ENCODE measurements at regions not wholly inside any gene's neighbourhood (a gene's known extent, or its start where the extent isn't known, plus 50 kb on each side); places are given as distances from the start of the nearest gene placed in this dataset.

- TF ChIP-seq, protein P1, sequence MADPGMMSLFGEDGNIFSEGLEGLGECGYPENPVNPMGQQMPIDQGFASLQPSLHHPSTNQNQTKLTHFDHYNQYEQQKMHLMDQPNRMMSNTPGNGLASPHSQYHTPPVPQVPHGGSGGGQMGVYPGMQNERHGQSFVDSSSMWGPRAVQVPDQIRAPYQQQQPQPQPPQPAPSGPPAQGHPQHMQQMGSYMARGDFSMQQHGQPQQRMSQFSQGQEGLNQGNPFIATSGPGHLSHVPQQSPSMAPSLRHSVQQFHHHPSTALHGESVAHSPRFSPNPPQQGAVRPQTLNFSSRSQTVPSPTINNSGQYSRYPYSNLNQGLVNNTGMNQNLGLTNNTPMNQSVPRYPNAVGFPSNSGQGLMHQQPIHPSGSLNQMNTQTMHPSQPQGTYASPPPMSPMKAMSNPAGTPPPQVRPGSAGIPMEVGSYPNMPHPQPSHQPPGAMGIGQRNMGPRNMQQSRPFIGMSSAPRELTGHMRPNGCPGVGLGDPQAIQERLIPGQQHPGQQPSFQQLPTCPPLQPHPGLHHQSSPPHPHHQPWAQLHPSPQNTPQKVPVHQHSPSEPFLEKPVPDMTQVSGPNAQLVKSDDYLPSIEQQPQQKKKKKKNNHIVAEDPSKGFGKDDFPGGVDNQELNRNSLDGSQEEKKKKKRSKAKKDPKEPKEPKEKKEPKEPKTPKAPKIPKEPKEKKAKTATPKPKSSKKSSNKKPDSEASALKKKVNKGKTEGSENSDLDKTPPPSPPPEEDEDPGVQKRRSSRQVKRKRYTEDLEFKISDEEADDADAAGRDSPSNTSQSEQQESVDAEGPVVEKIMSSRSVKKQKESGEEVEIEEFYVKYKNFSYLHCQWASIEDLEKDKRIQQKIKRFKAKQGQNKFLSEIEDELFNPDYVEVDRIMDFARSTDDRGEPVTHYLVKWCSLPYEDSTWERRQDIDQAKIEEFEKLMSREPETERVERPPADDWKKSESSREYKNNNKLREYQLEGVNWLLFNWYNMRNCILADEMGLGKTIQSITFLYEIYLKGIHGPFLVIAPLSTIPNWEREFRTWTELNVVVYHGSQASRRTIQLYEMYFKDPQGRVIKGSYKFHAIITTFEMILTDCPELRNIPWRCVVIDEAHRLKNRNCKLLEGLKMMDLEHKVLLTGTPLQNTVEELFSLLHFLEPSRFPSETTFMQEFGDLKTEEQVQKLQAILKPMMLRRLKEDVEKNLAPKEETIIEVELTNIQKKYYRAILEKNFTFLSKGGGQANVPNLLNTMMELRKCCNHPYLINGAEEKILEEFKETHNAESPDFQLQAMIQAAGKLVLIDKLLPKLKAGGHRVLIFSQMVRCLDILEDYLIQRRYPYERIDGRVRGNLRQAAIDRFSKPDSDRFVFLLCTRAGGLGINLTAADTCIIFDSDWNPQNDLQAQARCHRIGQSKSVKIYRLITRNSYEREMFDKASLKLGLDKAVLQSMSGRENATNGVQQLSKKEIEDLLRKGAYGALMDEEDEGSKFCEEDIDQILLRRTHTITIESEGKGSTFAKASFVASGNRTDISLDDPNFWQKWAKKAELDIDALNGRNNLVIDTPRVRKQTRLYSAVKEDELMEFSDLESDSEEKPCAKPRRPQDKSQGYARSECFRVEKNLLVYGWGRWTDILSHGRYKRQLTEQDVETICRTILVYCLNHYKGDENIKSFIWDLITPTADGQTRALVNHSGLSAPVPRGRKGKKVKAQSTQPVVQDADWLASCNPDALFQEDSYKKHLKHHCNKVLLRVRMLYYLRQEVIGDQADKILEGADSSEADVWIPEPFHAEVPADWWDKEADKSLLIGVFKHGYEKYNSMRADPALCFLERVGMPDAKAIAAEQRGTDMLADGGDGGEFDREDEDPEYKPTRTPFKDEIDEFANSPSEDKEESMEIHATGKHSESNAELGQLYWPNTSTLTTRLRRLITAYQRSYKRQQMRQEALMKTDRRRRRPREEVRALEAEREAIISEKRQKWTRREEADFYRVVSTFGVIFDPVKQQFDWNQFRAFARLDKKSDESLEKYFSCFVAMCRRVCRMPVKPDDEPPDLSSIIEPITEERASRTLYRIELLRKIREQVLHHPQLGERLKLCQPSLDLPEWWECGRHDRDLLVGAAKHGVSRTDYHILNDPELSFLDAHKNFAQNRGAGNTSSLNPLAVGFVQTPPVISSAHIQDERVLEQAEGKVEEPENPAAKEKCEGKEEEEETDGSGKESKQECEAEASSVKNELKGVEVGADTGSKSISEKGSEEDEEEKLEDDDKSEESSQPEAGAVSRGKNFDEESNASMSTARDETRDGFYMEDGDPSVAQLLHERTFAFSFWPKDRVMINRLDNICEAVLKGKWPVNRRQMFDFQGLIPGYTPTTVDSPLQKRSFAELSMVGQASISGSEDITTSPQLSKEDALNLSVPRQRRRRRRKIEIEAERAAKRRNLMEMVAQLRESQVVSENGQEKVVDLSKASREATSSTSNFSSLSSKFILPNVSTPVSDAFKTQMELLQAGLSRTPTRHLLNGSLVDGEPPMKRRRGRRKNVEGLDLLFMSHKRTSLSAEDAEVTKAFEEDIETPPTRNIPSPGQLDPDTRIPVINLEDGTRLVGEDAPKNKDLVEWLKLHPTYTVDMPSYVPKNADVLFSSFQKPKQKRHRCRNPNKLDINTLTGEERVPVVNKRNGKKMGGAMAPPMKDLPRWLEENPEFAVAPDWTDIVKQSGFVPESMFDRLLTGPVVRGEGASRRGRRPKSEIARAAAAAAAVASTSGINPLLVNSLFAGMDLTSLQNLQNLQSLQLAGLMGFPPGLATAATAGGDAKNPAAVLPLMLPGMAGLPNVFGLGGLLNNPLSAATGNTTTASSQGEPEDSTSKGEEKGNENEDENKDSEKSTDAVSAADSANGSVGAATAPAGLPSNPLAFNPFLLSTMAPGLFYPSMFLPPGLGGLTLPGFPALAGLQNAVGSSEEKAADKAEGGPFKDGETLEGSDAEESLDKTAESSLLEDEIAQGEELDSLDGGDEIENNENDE (IDR thresholded peaks at IDR 0.05; ENCODE audit: insufficient replicate concordance, low read length): no peak
Observed at GRCh38 chr20:11110535-11110934, 436.7 kb upstream of the JAG1 start (continued).

Data from H1 (cell line).